Small intestine (tissue), 7 donors: ENCODE measurements at regions not wholly inside any gene's neighbourhood (a gene's known extent, or its start where the extent isn't known, plus 50 kb on each side); places are given as distances from the start of the nearest gene placed in this dataset.

Experiments used
- DNase-seq, 2 donors: peaks; one replicate each; pipeline versions ENCODE4 v3.0.0 to v3.0.0-alpha.2; 2013
- FAIRE-seq: peaks from 2 replicates; lab custom pipeline; 2012; peaks lifted over from hg19 to GRCh38; lab: Jason Lieb, UNC
- H3K27ac ChIP-seq, 3 donors: one replicate each; pipeline ENCODE4 v1.5.1; 2013; ENCODE audit warnings: low read length in 2 of 3, mild to moderate bottlenecking in 2 of 3, control low read depth in 1 of 3, inconsistent platforms in 1 of 3, low read depth in 1 of 3, moderate library complexity in 1 of 3
- H3K27me3 ChIP-seq, 3 donors: one replicate each; pipeline ENCODE4 v1.6.1; 2013; ENCODE audit warnings: low read length in 3 of 3, inconsistent platforms in 1 of 3; ENCODE audit not compliant: control insufficient read depth in 3 of 3, insufficient read depth in 3 of 3
- H3K36me3 ChIP-seq, 3 donors: one replicate each; pipeline ENCODE4 v1.6.1; 2013; ENCODE audit warnings: low read length in 3 of 3, inconsistent platforms in 1 of 3, low read depth in 1 of 3, mild to moderate bottlenecking in 1 of 3, moderate library complexity in 1 of 3; ENCODE audit not compliant: control insufficient read depth in 3 of 3, insufficient read depth in 2 of 3
- H3K4me1 ChIP-seq, 3 donors: one replicate each; pipeline ENCODE4 v1.6.1; 2013; ENCODE audit warnings: low read length in 2 of 3, inconsistent platforms in 1 of 3, low read depth in 1 of 3, mild to moderate bottlenecking in 1 of 3, moderate library complexity in 1 of 3; ENCODE audit not compliant: control insufficient read depth in 3 of 3, insufficient read depth in 2 of 3
- H3K4me3 ChIP-seq, 3 donors: one replicate each; pipeline ENCODE4 v1.5.1; 2013; ENCODE audit warnings: low read length in 3 of 3, control low read depth in 1 of 3, inconsistent platforms in 1 of 3, low read depth in 1 of 3, mild to moderate bottlenecking in 1 of 3, moderate library complexity in 1 of 3
- H3K9me3 ChIP-seq, 2 donors: one replicate each; pipeline ENCODE4 v1.6.1; 2013; ENCODE audit warnings: low read depth in 1 of 2, low read length in 1 of 2; ENCODE audit not compliant: control insufficient read depth in 2 of 2, insufficient read depth in 1 of 2
- WGBS, 3 donors: extraction: QIAGEN DNeasy Blood & Tissue Kit; methylation state at CpG; one replicate each; pipeline ENCODE4 v1.1.7; 2013; 5-methylcytosine and 5-hydroxymethylcytosine counted together
- donor health status: healthy with polysubstance abuse.
- donor health status: control.
- donor health status: control.
- donor health status: Bipolar disorder and iron deficiency.
- donor health status: healthy.

DNA sequence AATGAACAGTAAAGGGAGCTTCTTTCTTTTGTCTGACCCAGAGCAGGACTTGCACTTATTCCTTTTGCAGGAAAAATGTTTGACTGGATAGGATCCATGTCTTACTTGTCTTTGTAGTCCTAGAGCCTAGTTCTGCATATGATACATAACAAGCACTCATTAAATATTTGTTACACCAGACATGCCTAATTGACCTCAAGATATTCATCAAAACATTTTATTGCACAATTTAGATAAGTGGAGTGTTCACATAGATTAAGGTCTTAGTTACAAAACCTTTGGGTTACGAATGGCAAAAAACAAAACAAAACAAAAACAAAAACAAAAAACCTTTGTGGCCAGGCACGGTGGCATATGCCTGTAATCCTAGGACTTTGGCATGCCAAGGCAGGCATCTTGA is 735.8 kb upstream of the NRSN1 start:
- no peaks in the 10 kb centered on the region for H3K36me3 ChIP-seq
- DNase-seq (no peak), FAIRE-seq (no peak)
- no peaks in the 10 kb centered on the region for H3K4me1 ChIP-seq
- WGBS, 3 donors: 18 to 73% (median 48%) methylated on average over 2 of the region's 2 CpGs
- H3K9me3 ChIP-seq: no peaks in the 10 kb centered on the region
- H3K27ac ChIP-seq: no peak overlapping the region
- no peak overlapping the region for H3K4me3 ChIP-seq
- no peaks in the 10 kb centered on the region for H3K27me3 ChIP-seq

DNA sequence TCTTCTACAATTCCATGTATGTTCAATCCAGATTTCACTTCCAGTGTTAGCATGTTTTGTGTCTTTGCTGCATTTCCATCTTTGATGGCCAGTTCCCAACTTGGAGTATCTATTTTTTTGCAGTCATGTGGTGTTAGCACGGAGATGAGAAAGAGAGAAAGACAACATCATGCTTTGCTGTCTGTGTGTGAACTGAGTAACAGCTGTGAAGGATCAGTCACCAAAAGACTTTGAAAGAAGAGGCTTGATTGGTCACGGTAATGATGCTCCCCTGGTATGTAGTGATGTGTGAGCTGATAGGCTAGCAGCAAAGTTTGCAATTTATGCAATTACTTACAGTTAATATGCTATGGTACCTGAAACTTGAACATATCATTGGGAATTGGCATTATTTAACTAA is 731.3 kb upstream of the NRSN1 start:
- no peaks in the 10 kb centered on the region for H3K4me1 ChIP-seq
- 58 to 67% (median 59%) methylated on average over 2 of the region's 2 CpGs for WGBS, 3 donors
- H3K27me3 ChIP-seq: no peaks in the 10 kb centered on the region
- FAIRE-seq (no peak), DNase-seq (no peak)
- H3K4me3 ChIP-seq: no peak overlapping the region
- no peak overlapping the region for H3K27ac ChIP-seq
- H3K36me3 ChIP-seq: no peaks in the 10 kb centered on the region
- no peaks in the 10 kb centered on the region for H3K9me3 ChIP-seq

DNA sequence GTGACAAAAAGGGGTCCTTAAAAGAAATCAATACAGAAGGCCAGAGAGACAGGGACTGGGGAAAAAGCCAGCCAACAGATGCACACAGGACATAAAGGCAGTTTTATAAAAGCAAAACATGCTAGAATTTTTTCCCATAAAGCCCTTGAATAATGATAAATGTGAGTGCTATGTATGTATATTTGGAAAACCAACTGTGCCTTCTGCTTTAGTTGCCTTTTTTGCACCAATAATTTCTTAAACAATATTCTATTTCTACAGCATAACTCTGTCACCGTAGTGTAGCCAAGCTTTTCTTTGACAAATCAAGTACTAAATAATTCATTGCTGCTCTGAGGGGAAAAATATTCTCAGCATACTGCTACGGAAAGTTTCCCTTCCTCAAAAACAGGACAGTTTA is 730.6 kb upstream of the NRSN1 start:
- Histone ChIP-seq H3K27ac (no peak overlapping the region), H3K27me3 (no peaks in the 10 kb centered on the region), H3K4me3 (no peak overlapping the region), H3K4me1 (no peaks in the 10 kb centered on the region), H3K9me3 (no peaks in the 10 kb centered on the region), H3K36me3 (no peaks in the 10 kb centered on the region)
- FAIRE-seq (no peak), DNase-seq (no peak)
- 77 to 94% (median 90%) methylated on average over 2 of the region's 2 CpGs for WGBS, 3 donors

DNA sequence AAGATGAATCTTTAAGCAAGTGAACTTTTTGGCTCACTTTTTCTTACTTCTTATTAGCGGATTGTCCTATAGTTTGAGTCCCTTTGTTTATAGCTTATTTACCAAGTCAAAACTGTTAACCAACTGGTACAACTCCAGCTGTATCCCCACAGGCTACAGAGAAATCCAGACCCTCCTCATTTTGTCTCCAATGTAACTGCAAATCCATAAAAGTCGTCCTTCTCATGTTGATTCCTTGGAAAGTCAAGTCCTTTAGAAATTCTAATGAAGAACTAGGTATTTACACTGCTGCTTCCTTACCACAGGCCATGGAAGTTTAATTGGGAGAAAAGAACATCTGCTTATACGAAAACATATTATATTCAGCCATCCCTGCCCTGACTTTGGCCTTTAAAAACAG is 729.1 kb upstream of the NRSN1 start:
- FAIRE-seq: no peak
- Histone ChIP-seq H3K4me3 (no peak overlapping the region), H3K27me3 (no peaks in the 10 kb centered on the region), H3K27ac (no peak overlapping the region), H3K9me3 (no peaks in the 10 kb centered on the region), H3K4me1 (no peaks in the 10 kb centered on the region), H3K36me3 (no peaks in the 10 kb centered on the region)
- DNase-seq: no peak
- 55 to 69% (median 61%) methylated on average over 3 of the region's 3 CpGs for WGBS, 3 donors

DNA sequence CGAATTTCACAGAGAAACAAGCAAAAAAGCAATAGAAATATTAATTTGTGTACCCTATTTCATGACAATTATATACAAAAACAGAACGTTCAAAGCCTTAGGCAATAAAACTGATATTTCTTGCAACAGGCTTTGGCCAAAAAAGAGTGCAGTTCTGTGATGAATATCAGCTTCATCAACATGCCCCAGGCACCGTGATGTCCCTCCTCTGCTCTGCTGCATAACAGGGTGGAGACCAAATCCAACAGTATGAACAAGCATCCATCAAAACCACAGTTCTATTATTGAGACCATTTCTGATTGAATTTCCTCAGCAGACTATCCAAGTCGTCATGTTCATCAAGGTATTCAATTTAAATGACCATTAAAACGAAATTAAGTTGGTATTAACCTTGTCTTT is 722.6 kb upstream of the NRSN1 start:
- H3K4me3 ChIP-seq: no peak overlapping the region
- no peaks in the 10 kb centered on the region for H3K4me1 ChIP-seq
- 43 to 67% (median 52%) methylated on average over 5 of the region's 5 CpGs for WGBS, 3 donors
- FAIRE-seq: no peak
- no peaks in the 10 kb centered on the region for H3K9me3 ChIP-seq
- no peaks in the 10 kb centered on the region for H3K36me3 ChIP-seq
- H3K27me3 ChIP-seq: no peaks in the 10 kb centered on the region
- DNase-seq: no peak
- no peak overlapping the region for H3K27ac ChIP-seq

DNA sequence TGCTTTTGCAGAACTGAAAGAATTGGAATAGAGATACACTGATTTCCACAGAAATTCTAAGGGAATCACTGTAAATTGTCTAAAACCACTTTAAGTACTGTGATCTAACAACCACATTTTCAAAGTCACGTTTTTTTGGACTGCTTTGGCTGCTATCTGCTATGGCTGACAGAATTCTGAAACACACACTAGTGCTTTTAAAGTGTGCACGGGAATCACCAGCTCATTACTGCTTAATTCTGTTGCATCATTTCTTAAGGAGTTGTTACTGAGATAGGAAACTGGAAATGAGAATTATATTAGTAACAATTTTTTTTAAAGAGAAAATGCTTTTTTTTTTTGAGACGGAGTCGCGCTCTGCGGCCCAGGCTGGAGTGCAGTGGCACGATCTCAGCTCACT is 716.5 kb upstream of the NRSN1 start:
- FAIRE-seq: no peak
- no peak overlapping the region for H3K4me3 ChIP-seq

DNA sequence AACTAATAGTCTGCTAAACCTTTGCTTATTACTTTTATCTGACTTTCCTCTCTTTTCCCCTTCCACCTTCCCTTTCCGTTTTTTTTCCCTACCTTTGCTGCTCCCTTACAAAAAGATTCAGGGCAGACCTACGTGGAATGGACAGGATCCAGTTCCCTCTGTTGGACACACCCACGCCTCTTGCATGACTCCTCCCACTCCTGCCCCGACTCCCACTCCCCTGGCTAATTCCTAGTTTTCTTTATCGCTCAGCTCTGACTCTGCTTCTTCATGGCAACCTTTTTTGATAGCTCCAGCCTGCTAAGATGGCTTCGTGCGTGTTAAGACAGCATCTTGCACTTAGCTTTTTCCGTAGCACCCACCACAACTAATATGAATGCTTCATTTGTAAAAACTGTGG is 715.6 kb upstream of the NRSN1 start:
- Histone ChIP-seq H3K4me3 (no peak overlapping the region), H3K4me1 (no peaks in the 10 kb centered on the region), H3K36me3 (no peaks in the 10 kb centered on the region), H3K9me3 (no peaks in the 10 kb centered on the region), H3K27ac (no peak overlapping the region), H3K27me3 (no peaks in the 10 kb centered on the region)
- DNase-seq: no peak
- WGBS, 3 donors: 71 to 86% (median 72%) methylated on average over 8 of the region's 8 CpGs
- FAIRE-seq: no peak

More for the DNA sequence above, 716.5 kb upstream of the NRSN1 start:
- H3K36me3 ChIP-seq: no peaks in the 10 kb centered on the region
- no peaks in the 10 kb centered on the region for H3K9me3 ChIP-seq
- no peak for DNase-seq
- WGBS, 3 donors: 69 to 81% (median 74%) methylated on average over 7 of the region's 7 CpGs
- H3K27ac ChIP-seq: no peak overlapping the region
- no peaks in the 10 kb centered on the region for H3K27me3 ChIP-seq
- H3K4me1 ChIP-seq: no peaks in the 10 kb centered on the region

DNA sequence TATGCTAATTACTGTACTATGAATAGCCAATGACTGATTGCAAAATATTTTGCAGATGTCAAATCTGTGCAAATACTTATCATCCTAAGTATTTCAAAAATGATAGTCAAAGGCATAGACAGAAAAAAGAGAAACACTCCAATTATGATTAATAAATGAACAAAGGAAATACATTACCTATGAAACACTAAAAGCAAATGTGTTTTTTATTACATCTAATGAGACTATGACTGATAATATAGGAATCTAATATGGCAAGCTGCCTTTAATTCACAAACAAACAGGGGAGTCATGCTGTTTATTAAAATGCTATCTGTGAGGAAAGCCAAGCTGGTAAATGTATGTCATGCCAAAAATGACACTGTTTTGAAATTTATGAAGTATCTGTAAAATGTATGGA is 713.2 kb upstream of the NRSN1 start:
- no peaks in the 10 kb centered on the region for H3K36me3 ChIP-seq
- H3K4me3 ChIP-seq: no peak overlapping the region
- no peak for FAIRE-seq

DNA sequence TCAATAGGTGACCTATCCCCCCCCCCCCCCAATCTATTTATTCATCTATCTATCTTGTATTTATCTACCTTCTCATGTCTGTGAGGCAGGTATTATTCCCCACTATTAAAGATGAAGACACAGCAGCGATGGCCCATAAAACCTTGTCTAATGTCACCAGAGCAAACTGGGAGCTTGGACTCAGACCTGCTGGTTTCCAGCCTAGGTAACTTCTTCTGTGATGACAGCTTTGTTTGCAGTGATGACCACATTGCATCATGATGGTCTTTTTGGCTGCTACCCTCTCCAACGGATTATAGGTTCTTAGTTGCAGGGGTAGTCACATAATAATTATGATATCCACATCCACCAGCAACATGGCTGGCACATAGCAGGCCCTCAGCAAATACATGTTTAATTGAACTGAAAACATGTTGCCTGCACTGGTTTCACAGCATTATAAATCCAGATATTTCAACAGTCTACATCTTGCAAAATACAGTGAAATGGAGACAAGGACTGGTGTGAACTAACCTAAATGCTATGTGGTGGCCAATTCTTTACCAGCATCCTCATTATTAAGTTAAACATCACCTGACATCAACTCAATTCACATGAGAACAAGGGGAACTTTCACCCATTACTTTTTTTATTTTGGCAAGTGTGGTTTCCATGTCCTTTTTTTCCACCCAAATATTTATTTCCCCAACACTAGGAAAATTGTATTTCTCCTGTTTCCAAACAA is 712.5 kb upstream of the NRSN1 start:
- Histone ChIP-seq H3K27me3 (no peaks in the 10 kb centered on the region), H3K27ac (no peak overlapping the region), H3K4me3 (no peak overlapping the region), H3K36me3 (no peaks in the 10 kb centered on the region), H3K4me1 (no peaks in the 10 kb centered on the region), H3K9me3 (no peaks in the 10 kb centered on the region)
- WGBS, 3 donors: 75 to 78% (median 77%) methylated on average over 2 of the region's 2 CpGs
- FAIRE-seq (no peak), DNase-seq (no peak)

More for the DNA sequence above, 713.2 kb upstream of the NRSN1 start:
- DNase-seq: no peak
- no peaks in the 10 kb centered on the region for H3K4me1 ChIP-seq
- H3K27ac ChIP-seq: no peak overlapping the region
- H3K9me3 ChIP-seq: no peaks in the 10 kb centered on the region
- no peaks in the 10 kb centered on the region for H3K27me3 ChIP-seq
